Bronchial epithelial cell (primary cell): ENCODE measurements at regions not wholly inside any gene's neighbourhood (a gene's known extent, or its start where the extent isn't known, plus 50 kb on each side); places are given as distances from the start of the nearest gene placed in this dataset.

Experiments
- DNase-seq: peaks from one replicate; pipeline ENCODE4 v3.0.0-alpha.2; 2010; ENCODE audit warnings: low read depth
- FAIRE-seq: peaks from 2 replicates; lab custom pipeline; 2011; peaks lifted over from hg19 to GRCh38; lab: Jason Lieb, UNC
- H3K27me3 ChIP-seq: 2 replicates; pipeline ENCODE4 v1.5.1; 2011; ENCODE audit warnings: low read length; ENCODE audit not compliant: control insufficient read depth, insufficient read depth
- H3K36me3 ChIP-seq: 2 replicates; pipeline ENCODE4 v1.5.1; 2011; ENCODE audit warnings: low read length; ENCODE audit not compliant: control insufficient read depth, insufficient read depth
- H3K4me3 ChIP-seq: 2 replicates; pipeline ENCODE4 v1.5.1; 2011; ENCODE audit warnings: mild to moderate bottlenecking, low read depth, low read length, control low read depth
- CTCF ChIP-seq: IDR thresholded peaks from 2 replicates; pipeline ENCODE4 v1.5.1; 2011; ENCODE audit warnings: mild to moderate bottlenecking, moderate library complexity, low read length, control low read depth, inconsistent platforms; ENCODE audit not compliant: insufficient read depth, severe bottlenecking

- Histone ChIP-seq H3K4me3 (no peak overlapping the region), H3K27me3 (no peaks in the 10 kb centered on the region), H3K36me3 (no peaks in the 10 kb centered on the region)
- TF ChIP-seq CTCF: no peak
- DNase-seq: no peak
- no peak for FAIRE-seq
Observed at GRCh38 chr6:189676-190075, 102.6 kb upstream of the DUSP22 start.

GRCh38 chr6:190596-191395 is 101.5 kb upstream of the DUSP22 start:
- Histone ChIP-seq H3K27me3 (no peaks in the 10 kb centered on the region), H3K4me3 (no peak overlapping the region), H3K36me3 (no peaks in the 10 kb centered on the region)
- no peak for FAIRE-seq
- peak; percentile 23 for TF ChIP-seq CTCF
- DNase-seq: peak; percentile 19

- H3K27me3 ChIP-seq: no peaks in the 10 kb centered on the region
- H3K36me3 ChIP-seq: no peaks in the 10 kb centered on the region
- FAIRE-seq (no peak), DNase-seq (no peak)
- no peak for TF ChIP-seq CTCF
- no peak overlapping the region for H3K4me3 ChIP-seq
Observed at GRCh38 chr6:191487-192312, 100.6 kb upstream of the DUSP22 start.

GRCh38 chr6:192313-192664 is 100.0 kb upstream of the DUSP22 start:
- no peak overlapping the region for H3K4me3 ChIP-seq
- no peaks in the 10 kb centered on the region for H3K27me3 ChIP-seq
- H3K36me3 ChIP-seq: no peaks in the 10 kb centered on the region
- DNase-seq (no peak), FAIRE-seq (no peak)
- no peak for TF ChIP-seq CTCF

GRCh38 chr6:193180-193579 is 99.1 kb upstream of the DUSP22 start:
- DNase-seq: no peak
- Histone ChIP-seq H3K27me3 (no peaks in the 10 kb centered on the region), H3K36me3 (no peaks in the 10 kb centered on the region), H3K4me3 (no peak overlapping the region)
- peak; percentile 68 for FAIRE-seq
- TF ChIP-seq CTCF: no peak
